ENCODE measurements at regions not wholly inside any gene's neighbourhood (a gene's known extent, or its start where the extent isn't known, plus 50 kb on each side); places are given as distances from the start of the nearest gene placed in this dataset.

DNA sequence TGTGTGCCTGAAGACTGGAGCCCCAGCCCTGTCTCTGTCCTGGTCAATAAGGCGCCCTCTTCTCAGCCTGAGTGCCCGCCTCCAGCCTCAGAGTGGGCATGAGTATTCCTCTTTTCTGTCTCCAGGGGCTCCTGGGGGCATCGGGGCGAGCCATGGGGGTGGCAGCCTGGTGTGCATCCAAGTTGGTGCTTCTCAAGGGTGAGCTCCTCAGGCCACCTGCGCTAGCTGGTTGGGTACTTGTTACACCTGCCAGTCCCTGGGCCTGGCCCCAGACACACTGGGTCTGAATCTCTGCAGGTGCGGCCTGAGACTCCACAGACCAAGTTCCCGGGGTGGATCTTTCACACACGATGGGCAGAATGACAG lies 168.6 kb upstream of the B3GAT1 start:
- TF ChIP-seq EP300 (IDR thresholded peaks at IDR 0.05; ENCODE audit: low read depth): no peak
- TF ChIP-seq POLR2A (IDR thresholded peaks at IDR 0.05): no peak
